ENCODE measurements at regions not wholly inside any gene's neighbourhood (a gene's known extent, or its start where the extent isn't known, plus 50 kb on each side); places are given as distances from the start of the nearest gene placed in this dataset.

- TF ChIP-seq EP300 (IDR thresholded peaks at IDR 0.05; ENCODE audit: borderline replicate concordance): no peak
- no peak for TF ChIP-seq RAD21 (IDR thresholded peaks at IDR 0.05; ENCODE audit: low read depth)
- TF ChIP-seq, protein P1, sequence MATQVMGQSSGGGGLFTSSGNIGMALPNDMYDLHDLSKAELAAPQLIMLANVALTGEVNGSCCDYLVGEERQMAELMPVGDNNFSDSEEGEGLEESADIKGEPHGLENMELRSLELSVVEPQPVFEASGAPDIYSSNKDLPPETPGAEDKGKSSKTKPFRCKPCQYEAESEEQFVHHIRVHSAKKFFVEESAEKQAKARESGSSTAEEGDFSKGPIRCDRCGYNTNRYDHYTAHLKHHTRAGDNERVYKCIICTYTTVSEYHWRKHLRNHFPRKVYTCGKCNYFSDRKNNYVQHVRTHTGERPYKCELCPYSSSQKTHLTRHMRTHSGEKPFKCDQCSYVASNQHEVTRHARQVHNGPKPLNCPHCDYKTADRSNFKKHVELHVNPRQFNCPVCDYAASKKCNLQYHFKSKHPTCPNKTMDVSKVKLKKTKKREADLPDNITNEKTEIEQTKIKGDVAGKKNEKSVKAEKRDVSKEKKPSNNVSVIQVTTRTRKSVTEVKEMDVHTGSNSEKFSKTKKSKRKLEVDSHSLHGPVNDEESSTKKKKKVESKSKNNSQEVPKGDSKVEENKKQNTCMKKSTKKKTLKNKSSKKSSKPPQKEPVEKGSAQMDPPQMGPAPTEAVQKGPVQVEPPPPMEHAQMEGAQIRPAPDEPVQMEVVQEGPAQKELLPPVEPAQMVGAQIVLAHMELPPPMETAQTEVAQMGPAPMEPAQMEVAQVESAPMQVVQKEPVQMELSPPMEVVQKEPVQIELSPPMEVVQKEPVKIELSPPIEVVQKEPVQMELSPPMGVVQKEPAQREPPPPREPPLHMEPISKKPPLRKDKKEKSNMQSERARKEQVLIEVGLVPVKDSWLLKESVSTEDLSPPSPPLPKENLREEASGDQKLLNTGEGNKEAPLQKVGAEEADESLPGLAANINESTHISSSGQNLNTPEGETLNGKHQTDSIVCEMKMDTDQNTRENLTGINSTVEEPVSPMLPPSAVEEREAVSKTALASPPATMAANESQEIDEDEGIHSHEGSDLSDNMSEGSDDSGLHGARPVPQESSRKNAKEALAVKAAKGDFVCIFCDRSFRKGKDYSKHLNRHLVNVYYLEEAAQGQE (IDR thresholded peaks at IDR 0.05; ENCODE audit: low read depth): no peak
- no peak for TF ChIP-seq ZBTB7A (IDR thresholded peaks at IDR 0.05; ENCODE audit: low read depth)
These were observed 1247.5 kb upstream of the CDH8 start for GRCh38 chr16:63283721-63284120.

GRCh38 chr16:63244631-63245030 lies 1208.4 kb upstream of the CDH8 start:
- no peak for TF ChIP-seq EGR1 (IDR thresholded peaks at IDR 0.05)
- no peak for TF ChIP-seq TCF12 (IDR thresholded peaks at IDR 0.05; ENCODE audit: low read depth)
- TF ChIP-seq ZBTB7A (IDR thresholded peaks at IDR 0.05; ENCODE audit: low read depth): no peak
- no peak for TF ChIP-seq EP300 (IDR thresholded peaks at IDR 0.05; ENCODE audit: borderline replicate concordance)
- TF ChIP-seq TEAD4 (IDR thresholded peaks at IDR 0.05): no peak
- no peak for TF ChIP-seq CEBPB (IDR thresholded peaks at IDR 0.05)
- TF ChIP-seq FOXM1 (IDR thresholded peaks at IDR 0.05; ENCODE audit: borderline replicate concordance, low read depth): no peak
- TF ChIP-seq CREB1 (IDR thresholded peaks at IDR 0.05; ENCODE audit: low read depth): no peak
- no peak for TF ChIP-seq TAF1 (IDR thresholded peaks at IDR 0.05; ENCODE audit: low read depth)
- TF ChIP-seq USF1 (IDR thresholded peaks at IDR 0.05): no peak
- TF ChIP-seq, protein P1 (IDR thresholded peaks at IDR 0.05; ENCODE audit: low read depth): no peak
- TF ChIP-seq NFIC (IDR thresholded peaks at IDR 0.05): no peak
- TF ChIP-seq, protein P2, sequence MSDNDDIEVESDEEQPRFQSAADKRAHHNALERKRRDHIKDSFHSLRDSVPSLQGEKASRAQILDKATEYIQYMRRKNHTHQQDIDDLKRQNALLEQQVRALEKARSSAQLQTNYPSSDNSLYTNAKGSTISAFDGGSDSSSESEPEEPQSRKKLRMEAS (IDR thresholded peaks at IDR 0.05): no peak
- no peak for TF ChIP-seq RAD21 (IDR thresholded peaks at IDR 0.05; ENCODE audit: low read depth)
- TF ChIP-seq YY1 (IDR thresholded peaks at IDR 0.05; ENCODE audit: low read depth): no peak

DNA sequence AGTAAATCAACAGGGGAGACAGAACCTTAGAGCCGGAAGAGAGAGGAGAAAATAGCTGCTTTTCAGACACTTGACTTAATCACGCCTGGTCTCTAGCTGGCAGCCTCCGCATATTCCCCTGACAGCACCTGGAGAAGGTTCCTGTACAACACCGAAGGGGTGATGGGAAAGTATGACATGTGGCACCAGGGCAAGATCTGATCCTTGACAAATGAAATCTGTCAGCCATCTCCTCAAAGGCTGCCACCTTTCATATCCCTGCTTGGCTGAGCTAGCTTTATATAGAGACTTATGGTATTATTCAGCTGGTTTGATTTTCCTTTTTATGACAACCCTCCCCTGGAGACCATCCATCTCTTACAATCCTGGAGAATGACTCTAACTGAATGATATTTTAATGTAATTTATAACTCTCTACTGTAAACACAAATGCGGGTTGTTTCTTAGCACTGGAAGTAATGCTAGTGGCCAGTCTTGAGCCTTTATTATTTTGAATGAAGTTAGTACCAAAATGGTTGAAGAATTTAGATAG lies 1205.3 kb upstream of the CDH8 start:
- TF ChIP-seq, protein P2 (IDR thresholded peaks at IDR 0.05): no peak
- TF ChIP-seq USF1 (IDR thresholded peaks at IDR 0.05): no peak
- TF ChIP-seq YY1 (IDR thresholded peaks at IDR 0.05; ENCODE audit: low read depth): no peak
- TF ChIP-seq ZBTB7A (IDR thresholded peaks at IDR 0.05; ENCODE audit: low read depth): no peak
- no peak for TF ChIP-seq TCF12 (IDR thresholded peaks at IDR 0.05; ENCODE audit: low read depth)
- no peak for TF ChIP-seq CEBPB (IDR thresholded peaks at IDR 0.05)
- no peak for TF ChIP-seq TEAD4 (IDR thresholded peaks at IDR 0.05)
- no peak for TF ChIP-seq EP300 (IDR thresholded peaks at IDR 0.05; ENCODE audit: borderline replicate concordance)

GRCh38 chr16:63239065-63239570 lies 1202.9 kb upstream of the CDH8 start:
- no peak for TF ChIP-seq ZBTB7A (IDR thresholded peaks at IDR 0.05; ENCODE audit: low read depth)
- TF ChIP-seq CEBPB (IDR thresholded peaks at IDR 0.05): no peak
- no peak for TF ChIP-seq FOXM1 (IDR thresholded peaks at IDR 0.05; ENCODE audit: borderline replicate concordance, low read depth)
- TF ChIP-seq, protein P2 (IDR thresholded peaks at IDR 0.05): no peak
- no peak for TF ChIP-seq CREB1 (IDR thresholded peaks at IDR 0.05; ENCODE audit: low read depth)
- TF ChIP-seq TEAD4 (IDR thresholded peaks at IDR 0.05): no peak
- TF ChIP-seq EP300 (IDR thresholded peaks at IDR 0.05; ENCODE audit: borderline replicate concordance): no peak
- no peak for TF ChIP-seq NFIC (IDR thresholded peaks at IDR 0.05)
- TF ChIP-seq, protein P1 (IDR thresholded peaks at IDR 0.05; ENCODE audit: low read depth): no peak
- no peak for TF ChIP-seq EGR1 (IDR thresholded peaks at IDR 0.05)
- no peak for TF ChIP-seq TAF1 (IDR thresholded peaks at IDR 0.05; ENCODE audit: low read depth)
- TF ChIP-seq TCF12 (IDR thresholded peaks at IDR 0.05; ENCODE audit: low read depth): no peak
- TF ChIP-seq RAD21 (IDR thresholded peaks at IDR 0.05; ENCODE audit: low read depth): no peak
- TF ChIP-seq YY1 (IDR thresholded peaks at IDR 0.05; ENCODE audit: low read depth): no peak
- no peak for TF ChIP-seq USF1 (IDR thresholded peaks at IDR 0.05)
